ENCODE measurements at regions not wholly inside any gene's neighbourhood (a gene's known extent, or its start where the extent isn't known, plus 50 kb on each side); places are given as distances from the start of the nearest gene placed in this dataset.

GRCh38 chr4:17398035-17398434 is 113.9 kb downstream of the QDPR start:
- TF ChIP-seq, protein P1, sequence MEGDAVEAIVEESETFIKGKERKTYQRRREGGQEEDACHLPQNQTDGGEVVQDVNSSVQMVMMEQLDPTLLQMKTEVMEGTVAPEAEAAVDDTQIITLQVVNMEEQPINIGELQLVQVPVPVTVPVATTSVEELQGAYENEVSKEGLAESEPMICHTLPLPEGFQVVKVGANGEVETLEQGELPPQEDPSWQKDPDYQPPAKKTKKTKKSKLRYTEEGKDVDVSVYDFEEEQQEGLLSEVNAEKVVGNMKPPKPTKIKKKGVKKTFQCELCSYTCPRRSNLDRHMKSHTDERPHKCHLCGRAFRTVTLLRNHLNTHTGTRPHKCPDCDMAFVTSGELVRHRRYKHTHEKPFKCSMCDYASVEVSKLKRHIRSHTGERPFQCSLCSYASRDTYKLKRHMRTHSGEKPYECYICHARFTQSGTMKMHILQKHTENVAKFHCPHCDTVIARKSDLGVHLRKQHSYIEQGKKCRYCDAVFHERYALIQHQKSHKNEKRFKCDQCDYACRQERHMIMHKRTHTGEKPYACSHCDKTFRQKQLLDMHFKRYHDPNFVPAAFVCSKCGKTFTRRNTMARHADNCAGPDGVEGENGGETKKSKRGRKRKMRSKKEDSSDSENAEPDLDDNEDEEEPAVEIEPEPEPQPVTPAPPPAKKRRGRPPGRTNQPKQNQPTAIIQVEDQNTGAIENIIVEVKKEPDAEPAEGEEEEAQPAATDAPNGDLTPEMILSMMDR (IDR thresholded peaks at IDR 0.05) = no peak
- Mint-ChIP-seq H3K27ac (no peak overlapping the region), H3K4me3 (no peak overlapping the region), H3K4me1 (no peaks in the 10 kb centered on the region), H3K36me3 (no peaks in the 10 kb centered on the region), H3K9me3 (no peaks in the 10 kb centered on the region), H3K27me3 (ENCODE audit: low read depth in 2 of 2) (peaks cover 7 to 17% of the 10 kb centered on the region in 2 donors)
- DNase-seq (no peak), ATAC-seq (no peak)
- H3K27ac ChIP-seq (ENCODE audit: low read length) = no peak overlapping the region
- WGBS (ENCODE audit: insufficient coverage) = 88% methylated on average over 1 of the region's 2 CpGs
- H3K27me3 ChIP-seq (ENCODE audit: control insufficient read depth, insufficient read depth, low read length) = no peaks in the 10 kb centered on the region
- H3K36me3 ChIP-seq (ENCODE audit: control insufficient read depth, insufficient read depth, low read length) = no peaks in the 10 kb centered on the region
- intact Hi-C loops (cut with micrococcal nuclease) = no loop called here
- no peaks in the 10 kb centered on the region for H3K9me3 ChIP-seq (ENCODE audit: control insufficient read depth, insufficient read depth, low read length)
- H3K4me1 ChIP-seq (ENCODE audit: control insufficient read depth, insufficient read depth, low read length) = no peaks in the 10 kb centered on the region
- no peak overlapping the region for H3K4me3 ChIP-seq (ENCODE audit: low read length)

GRCh38 chr4:17397611-17398010 is 114.3 kb downstream of the QDPR start:
- TF ChIP-seq, protein P1 (IDR thresholded peaks at IDR 0.05) = no peak
- Histone ChIP-seq H3K27me3 (ENCODE audit: control insufficient read depth, insufficient read depth, low read length) (no peaks in the 10 kb centered on the region), H3K36me3 (ENCODE audit: control insufficient read depth, insufficient read depth, low read length) (no peaks in the 10 kb centered on the region), H3K27ac (ENCODE audit: low read length) (no peak overlapping the region), H3K4me1 (ENCODE audit: control insufficient read depth, insufficient read depth, low read length) (no peaks in the 10 kb centered on the region), H3K9me3 (ENCODE audit: control insufficient read depth, insufficient read depth, low read length) (no peaks in the 10 kb centered on the region), H3K4me3 (ENCODE audit: low read length) (no peak overlapping the region)
- no peak for ATAC-seq
- Mint-ChIP-seq H3K36me3 (no peaks in the 10 kb centered on the region), H3K9me3 (no peaks in the 10 kb centered on the region), H3K27me3 (ENCODE audit: low read depth in 2 of 2) (peaks cover 7 to 17% of the 10 kb centered on the region in 2 donors), H3K27ac (no peak overlapping the region), H3K4me1 (no peaks in the 10 kb centered on the region), H3K4me3 (no peak overlapping the region)
- 57% methylated on average over 3 of the region's 3 CpGs for WGBS (ENCODE audit: insufficient coverage)
- intact Hi-C loops (cut with micrococcal nuclease) = no loop called here
- DNase-seq = no peak

DNA sequence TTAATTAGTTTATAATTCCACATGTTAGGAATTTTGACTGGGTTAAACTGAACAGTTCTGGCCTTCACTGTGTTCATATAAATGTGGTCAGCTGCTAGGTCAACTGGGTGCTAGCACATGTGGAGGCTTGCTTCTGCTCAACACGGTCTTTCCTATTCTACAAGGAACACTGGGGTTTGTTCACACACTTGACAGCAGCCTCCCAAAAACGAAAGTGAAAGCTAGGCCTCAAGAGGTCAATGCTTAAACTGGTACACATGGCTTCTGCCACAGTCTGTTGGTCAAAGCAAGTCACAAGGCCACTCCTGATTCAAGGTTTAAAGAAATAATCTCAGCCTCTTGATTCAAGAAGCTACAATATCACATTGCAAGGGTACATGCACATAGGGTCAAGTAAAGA is 126.5 kb downstream of the QDPR start:
- TF ChIP-seq, protein P1 (IDR thresholded peaks at IDR 0.05) = no peak
- Mint-ChIP-seq H3K9me3 (no peaks in the 10 kb centered on the region), H3K27ac (peak overlapping the region; percentile 64 to 82), H3K27me3 (ENCODE audit: low read depth in 2 of 2) (no peaks in the 10 kb centered on the region), H3K4me1 (peaks cover 15 to 25% of the 10 kb centered on the region in 2 donors), H3K36me3 (no peaks in the 10 kb centered on the region), H3K4me3 (peak overlapping the region; percentile 67)
- intact Hi-C loops (cut with micrococcal nuclease) = no loop called here
- Histone ChIP-seq H3K9me3 (ENCODE audit: control insufficient read depth, insufficient read depth, low read length) (no peaks in the 10 kb centered on the region), H3K27me3 (ENCODE audit: control insufficient read depth, insufficient read depth, low read length) (no peaks in the 10 kb centered on the region), H3K36me3 (ENCODE audit: control insufficient read depth, insufficient read depth, low read length) (no peaks in the 10 kb centered on the region), H3K27ac (ENCODE audit: low read length) (no peak overlapping the region), H3K4me1 (ENCODE audit: control insufficient read depth, insufficient read depth, low read length) (peaks cover 4% of the 10 kb centered on the region), H3K4me3 (ENCODE audit: low read length) (no peak overlapping the region)
- WGBS (ENCODE audit: insufficient coverage) = 14% methylated on average over 2 of the region's 2 CpGs
- DNase-seq (peak in 1 of 2 donors; percentile 51), ATAC-seq (peak; percentile 67 to 82 (median 79))

GRCh38 chr4:17380347-17380746 is 131.5 kb downstream of the QDPR start:
- no peak for ATAC-seq
- no peak for DNase-seq
- TF ChIP-seq, protein P1 (IDR thresholded peaks at IDR 0.05) = no peak
- Mint-ChIP-seq H3K9me3 (no peaks in the 10 kb centered on the region), H3K27ac (no peak overlapping the region), H3K36me3 (no peaks in the 10 kb centered on the region), H3K27me3 (ENCODE audit: low read depth in 2 of 2) (peaks cover 9 to 12% of the 10 kb centered on the region in 2 donors), H3K4me3 (no peak overlapping the region), H3K4me1 (peaks cover 11 to 15% of the 10 kb centered on the region in 2 donors)
- H3K9me3 ChIP-seq (ENCODE audit: control insufficient read depth, insufficient read depth, low read length) = no peaks in the 10 kb centered on the region
- H3K4me3 ChIP-seq (ENCODE audit: low read length) = no peak overlapping the region
- intact Hi-C loops (cut with micrococcal nuclease) = no loop called here
- no CpG with 5 or more reads among the region's 2 CpGs for WGBS (ENCODE audit: insufficient coverage)
- no peak overlapping the region for H3K27ac ChIP-seq (ENCODE audit: low read length)
- peaks cover 2% of the 10 kb centered on the region for H3K4me1 ChIP-seq (ENCODE audit: control insufficient read depth, insufficient read depth, low read length)
- H3K27me3 ChIP-seq (ENCODE audit: control insufficient read depth, insufficient read depth, low read length) = no peaks in the 10 kb centered on the region
- no peaks in the 10 kb centered on the region for H3K36me3 ChIP-seq (ENCODE audit: control insufficient read depth, insufficient read depth, low read length)
